ENCODE measurements at regions not wholly inside any gene's neighbourhood (a gene's known extent, or its start where the extent isn't known, plus 50 kb on each side); places are given as distances from the start of the nearest gene placed in this dataset.

GRCh38 chr5:68352166-68352565 lies 136.6 kb downstream of the PIK3R1 start:
- no peak for TF ChIP-seq ZFX (IDR thresholded peaks at IDR 0.05; ENCODE audit: borderline replicate concordance)
- TF ChIP-seq, protein P1, sequence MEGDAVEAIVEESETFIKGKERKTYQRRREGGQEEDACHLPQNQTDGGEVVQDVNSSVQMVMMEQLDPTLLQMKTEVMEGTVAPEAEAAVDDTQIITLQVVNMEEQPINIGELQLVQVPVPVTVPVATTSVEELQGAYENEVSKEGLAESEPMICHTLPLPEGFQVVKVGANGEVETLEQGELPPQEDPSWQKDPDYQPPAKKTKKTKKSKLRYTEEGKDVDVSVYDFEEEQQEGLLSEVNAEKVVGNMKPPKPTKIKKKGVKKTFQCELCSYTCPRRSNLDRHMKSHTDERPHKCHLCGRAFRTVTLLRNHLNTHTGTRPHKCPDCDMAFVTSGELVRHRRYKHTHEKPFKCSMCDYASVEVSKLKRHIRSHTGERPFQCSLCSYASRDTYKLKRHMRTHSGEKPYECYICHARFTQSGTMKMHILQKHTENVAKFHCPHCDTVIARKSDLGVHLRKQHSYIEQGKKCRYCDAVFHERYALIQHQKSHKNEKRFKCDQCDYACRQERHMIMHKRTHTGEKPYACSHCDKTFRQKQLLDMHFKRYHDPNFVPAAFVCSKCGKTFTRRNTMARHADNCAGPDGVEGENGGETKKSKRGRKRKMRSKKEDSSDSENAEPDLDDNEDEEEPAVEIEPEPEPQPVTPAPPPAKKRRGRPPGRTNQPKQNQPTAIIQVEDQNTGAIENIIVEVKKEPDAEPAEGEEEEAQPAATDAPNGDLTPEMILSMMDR (IDR thresholded peaks at IDR 0.05) = no peak
- H3K27ac ChIP-seq = no peak overlapping the region

GRCh38 chr5:68353605-68354004 lies 138.0 kb downstream of the PIK3R1 start:
- TF ChIP-seq ZFX (IDR thresholded peaks at IDR 0.05; ENCODE audit: borderline replicate concordance) = no peak
- TF ChIP-seq, protein P1 (IDR thresholded peaks at IDR 0.05) = no peak
- H3K27ac ChIP-seq = no peak overlapping the region

GRCh38 chr5:68354315-68354714 lies 138.8 kb downstream of the PIK3R1 start:
- TF ChIP-seq, protein P1 (IDR thresholded peaks at IDR 0.05) = no peak
- TF ChIP-seq ZFX (IDR thresholded peaks at IDR 0.05; ENCODE audit: borderline replicate concordance) = no peak
- no peak overlapping the region for H3K27ac ChIP-seq

DNA sequence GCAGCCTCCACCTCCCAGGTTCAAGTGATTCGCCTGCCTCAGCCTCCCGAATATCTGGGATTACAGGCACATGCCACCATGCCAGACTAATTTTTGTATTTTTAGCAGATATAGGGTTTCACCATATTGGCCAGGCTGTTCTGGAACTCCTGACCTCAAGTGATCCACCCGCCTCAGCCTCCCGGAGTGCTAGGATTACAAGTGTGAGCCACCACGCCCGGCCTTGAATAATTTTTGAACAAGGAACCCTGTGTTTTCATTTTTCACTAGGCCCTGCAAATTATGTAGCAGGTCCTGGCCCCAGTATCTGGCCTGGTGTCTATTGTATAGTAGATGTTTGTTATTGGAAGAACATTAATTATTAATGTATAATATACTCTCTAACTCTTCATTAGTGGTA lies 140.7 kb downstream of the PIK3R1 start:
- TF ChIP-seq, protein P1 (IDR thresholded peaks at IDR 0.05) = no peak
- TF ChIP-seq ZFX (IDR thresholded peaks at IDR 0.05; ENCODE audit: borderline replicate concordance) = no peak
- H3K27ac ChIP-seq = no peak overlapping the region

GRCh38 chr5:68356623-68357022 lies 141.1 kb downstream of the PIK3R1 start:
- no peak overlapping the region for H3K27ac ChIP-seq
- no peak for TF ChIP-seq ZFX (IDR thresholded peaks at IDR 0.05; ENCODE audit: borderline replicate concordance)
- TF ChIP-seq, protein P1 (IDR thresholded peaks at IDR 0.05) = no peak

DNA sequence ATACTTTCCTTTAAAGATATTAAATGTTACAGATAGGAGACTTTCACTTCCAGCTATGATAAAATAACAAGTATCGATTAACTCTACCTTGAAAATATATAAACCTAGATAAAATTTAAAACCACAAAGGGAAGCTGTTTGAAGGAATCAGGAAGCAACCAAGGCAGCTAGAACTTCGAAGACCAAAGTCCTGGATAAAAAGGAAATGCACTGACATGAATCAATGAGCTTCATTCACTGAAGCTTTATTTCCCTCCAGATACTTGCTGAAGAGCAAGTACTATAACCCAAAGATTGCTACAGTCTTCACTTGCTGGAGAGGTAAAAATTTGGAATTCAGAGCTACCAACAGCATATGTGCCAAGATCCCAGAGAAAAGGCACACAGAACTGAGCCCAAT lies 144.1 kb downstream of the PIK3R1 start:
- no peak overlapping the region for H3K27ac ChIP-seq
- TF ChIP-seq, protein P1 (IDR thresholded peaks at IDR 0.05) = no peak

DNA sequence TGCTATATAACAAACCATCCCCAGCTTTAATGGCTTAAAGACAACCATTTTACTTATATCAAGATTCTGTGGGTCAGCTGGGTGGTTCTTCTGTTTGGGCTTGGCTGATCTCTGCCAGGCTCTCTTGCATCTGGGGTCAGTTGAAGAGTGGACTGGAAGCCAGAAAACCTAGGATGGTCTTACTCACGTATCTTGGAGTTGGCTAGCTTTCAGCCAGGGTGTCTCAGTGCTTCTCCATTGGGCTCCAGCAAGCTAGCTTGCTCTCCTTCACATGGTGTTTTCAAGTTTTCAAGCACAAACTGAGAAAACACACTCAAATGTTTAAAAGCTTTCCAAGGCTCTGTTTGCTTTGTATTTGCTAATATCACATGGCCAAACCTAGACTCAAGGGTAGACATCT lies 146.8 kb downstream of the PIK3R1 start:
- H3K27ac ChIP-seq = no peak overlapping the region
- TF ChIP-seq ZFX (IDR thresholded peaks at IDR 0.05; ENCODE audit: borderline replicate concordance) = no peak
- TF ChIP-seq, protein P1 (IDR thresholded peaks at IDR 0.05) = no peak
